GM18907 (cell line): ENCODE measurements at regions not wholly inside any gene's neighbourhood (a gene's known extent, or its start where the extent isn't known, plus 50 kb on each side); places are given as distances from the start of the nearest gene placed in this dataset.
"Not testable (repeated sequence)": the region's sequence is repeated elsewhere in the genome, so short reads cannot be mapped to it uniquely, and the experiment has no call there.

ENCODE experiments used
- ATAC-seq: cut with Tn5 transposase; IDR thresholded peaks from one replicate; pipeline ENCODE4 v1.9.1; 2021; ENCODE audit warnings: mild to moderate bottlenecking, moderate library complexity; ENCODE audit not compliant: unreplicated experiment

GRCh38 chr15:96790004-96790403 is 459.5 kb downstream of the NR2F2 start:
- no peak for ATAC-seq

- no peak for ATAC-seq
Measured at GRCh38 chr15:96792216-96792615, 461.7 kb downstream of the NR2F2 start.

GRCh38 chr15:96796841-96797240 is 466.3 kb downstream of the NR2F2 start:
- ATAC-seq = no peak

GRCh38 chr15:96801576-96802150 is 471.2 kb downstream of the NR2F2 start:
- ATAC-seq = no peak

- ATAC-seq = no peak
Measured at GRCh38 chr15:96802611-96803255, 472.2 kb downstream of the NR2F2 start.

GRCh38 chr15:96804754-96805153 is 474.3 kb downstream of the NR2F2 start:
- ATAC-seq = no peak

- ATAC-seq = no peak
Measured at GRCh38 chr15:96807361-96807760, 476.9 kb downstream of the NR2F2 start.

GRCh38 chr15:96817900-96818299 is 487.4 kb downstream of the NR2F2 start:
- no peak for ATAC-seq

- no peak for ATAC-seq
Measured at GRCh38 chr15:96818861-96819260, 488.4 kb downstream of the NR2F2 start.

GRCh38 chr15:96827981-96828380 is 497.5 kb downstream of the NR2F2 start:
- no peak for ATAC-seq

GRCh38 chr15:96837241-96837970 is 506.9 kb downstream of the NR2F2 start:
- no peak for ATAC-seq

GRCh38 chr15:96838081-96838480 is 507.6 kb downstream of the NR2F2 start:
- no peak for ATAC-seq

GRCh38 chr15:96849271-96849900 is 518.9 kb downstream of the NR2F2 start:
- ATAC-seq = no peak

GRCh38 chr15:96851613-96852012 is 521.1 kb downstream of the NR2F2 start:
- no peak for ATAC-seq

- ATAC-seq = no peak
Measured at GRCh38 chr15:96858694-96859093, 528.2 kb downstream of the NR2F2 start.

- no peak for ATAC-seq
Measured at GRCh38 chr15:96860741-96861140, 530.2 kb downstream of the NR2F2 start.

GRCh38 chr15:96867992-96868391 is 537.5 kb downstream of the NR2F2 start:
- no peak for ATAC-seq

GRCh38 chr15:96869122-96869521 is 538.6 kb downstream of the NR2F2 start:
- no peak for ATAC-seq

GRCh38 chr15:96869790-96870189 is 539.3 kb downstream of the NR2F2 start:
- ATAC-seq = no peak

- no peak for ATAC-seq
Measured at GRCh38 chr15:96870580-96870979, 540.1 kb downstream of the NR2F2 start.

GRCh38 chr15:96877442-96877841 is 546.9 kb downstream of the NR2F2 start:
- ATAC-seq = not testable (repeated sequence)

GRCh38 chr15:96878129-96878528 is 547.6 kb downstream of the NR2F2 start:
- no peak for ATAC-seq
